Urothelium cell line (cell line): ENCODE measurements at regions not wholly inside any gene's neighbourhood (a gene's known extent, or its start where the extent isn't known, plus 50 kb on each side); places are given as distances from the start of the nearest gene placed in this dataset.

Experiments used
- DNase-seq: peaks from one replicate; pipeline ENCODE4 v3.0.0; 2011; ENCODE audit warnings: low spot score, mixed read lengths
- FAIRE-seq: peaks from 2 replicates; lab custom pipeline; 2011; peaks lifted over from hg19 to GRCh38; lab: Jason Lieb, UNC

- no peak for FAIRE-seq
Measured at GRCh38 chr13:44270150-44270549, 103.5 kb upstream of the SERP2 start.

GRCh38 chr13:44271031-44271455 lies 102.6 kb upstream of the SERP2 start:
- no peak for FAIRE-seq
- no peak for DNase-seq

More at GRCh38 chr13:44270150-44270549, 103.5 kb upstream of the SERP2 start:
- no peak for DNase-seq

GRCh38 chr13:44271473-44271872 lies 102.2 kb upstream of the SERP2 start:
- FAIRE-seq: no peak
- no peak for DNase-seq

DNA sequence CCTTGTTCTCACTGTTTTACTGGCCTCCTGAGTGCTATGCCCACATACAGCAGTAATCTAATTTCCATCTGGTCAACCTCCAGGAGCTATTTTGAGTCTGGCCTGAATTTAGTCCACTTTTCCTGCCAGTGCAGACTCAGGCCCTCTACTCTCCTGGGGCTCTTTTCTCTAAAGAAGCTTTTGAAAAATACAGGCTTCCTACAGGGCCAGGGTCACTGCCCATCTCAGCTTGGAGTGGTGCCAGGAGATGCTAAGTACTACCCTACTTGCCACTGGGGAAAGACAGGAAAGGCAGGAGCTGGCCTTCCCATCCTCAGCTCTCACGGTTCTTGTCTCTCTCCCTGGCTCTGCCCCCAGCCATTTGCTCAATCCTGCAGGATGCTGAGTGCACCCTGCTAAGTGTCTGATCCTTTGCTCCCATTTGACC lies 101.7 kb upstream of the SERP2 start:
- DNase-seq (no peak), FAIRE-seq (no peak)

DNA sequence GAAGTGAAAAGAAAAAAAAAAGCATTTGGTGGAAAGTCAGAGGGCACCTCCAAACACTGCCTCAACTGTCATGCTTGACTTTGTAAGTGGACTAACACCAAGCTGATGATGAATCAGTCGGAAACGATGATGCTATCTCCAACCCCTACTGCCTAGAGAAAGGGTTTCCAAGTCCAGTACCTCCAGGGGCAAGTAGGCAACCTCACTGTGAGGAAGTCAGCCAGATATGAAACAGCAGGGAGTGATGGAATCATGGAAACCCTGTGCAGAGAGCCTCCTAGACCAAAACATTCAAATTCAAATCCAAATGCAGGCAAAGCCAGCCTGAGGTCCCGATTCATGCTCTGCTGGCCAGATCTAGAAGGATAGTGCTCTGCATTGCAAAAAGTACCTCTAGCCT lies 100.9 kb upstream of the SERP2 start:
- FAIRE-seq (no peak), DNase-seq (no peak)

- no peak for FAIRE-seq
- no peak for DNase-seq
Measured at GRCh38 chr13:44273216-44273615, 100.4 kb upstream of the SERP2 start.

DNA sequence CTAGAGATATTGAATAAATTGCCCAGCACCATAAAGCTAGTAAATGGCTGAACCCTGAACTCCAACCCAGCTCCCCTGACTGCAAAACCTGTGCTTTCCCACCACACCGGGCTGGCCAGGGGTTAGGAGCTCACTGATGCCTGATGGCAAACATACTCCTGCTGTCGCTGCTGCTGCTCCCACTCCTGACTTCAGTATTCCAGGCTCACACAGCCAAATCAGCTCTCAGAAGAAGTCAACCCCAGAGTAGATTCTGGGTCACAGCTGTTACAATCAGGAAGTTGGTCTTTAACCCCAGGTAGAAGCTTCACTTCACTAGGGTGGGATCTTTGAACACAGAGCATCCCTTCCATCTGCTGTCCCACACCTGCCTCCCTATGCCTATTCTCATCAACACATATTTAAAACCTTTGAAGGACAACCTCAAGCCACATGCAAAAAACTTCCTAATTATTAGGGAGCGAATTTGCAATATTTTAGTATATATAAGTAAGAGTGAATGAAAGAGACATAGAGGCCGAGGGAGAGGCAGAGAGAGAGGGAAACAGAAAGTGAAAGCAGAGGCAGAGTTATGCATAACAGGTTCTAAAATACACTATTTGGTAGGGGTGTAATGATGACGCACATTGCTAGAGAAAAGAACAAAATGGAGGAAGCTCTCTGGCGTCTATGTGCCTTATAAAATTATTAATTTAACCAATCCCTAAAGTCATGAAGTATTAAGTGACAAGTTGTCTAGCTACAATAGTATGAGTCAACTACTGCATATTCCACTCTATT lies 99.4 kb upstream of the SERP2 start:
- FAIRE-seq (no peak), DNase-seq (no peak)

- DNase-seq (no peak), FAIRE-seq (no peak)
Measured at GRCh38 chr13:44274771-44275205, 98.8 kb upstream of the SERP2 start.

DNA sequence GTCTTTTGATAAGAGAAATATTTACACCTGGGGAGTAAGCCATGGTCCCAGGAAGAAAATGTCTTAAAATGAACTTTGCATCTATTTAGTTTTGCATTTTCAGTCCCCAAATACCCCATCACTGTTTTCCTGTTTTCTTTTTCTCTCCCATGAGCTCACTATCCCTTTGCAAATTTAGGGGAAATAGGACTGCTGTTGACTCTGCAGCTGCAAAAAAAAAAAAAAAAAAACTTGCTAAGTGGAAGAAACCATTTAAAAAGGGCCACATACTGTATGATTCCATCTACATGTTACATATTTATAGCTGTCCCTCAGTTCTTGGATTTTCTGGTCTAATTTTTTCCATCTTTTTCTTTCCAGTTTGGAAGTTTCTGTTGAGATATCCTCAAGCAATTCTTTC lies 98.2 kb upstream of the SERP2 start:
- FAIRE-seq: no peak
- no peak for DNase-seq

DNA sequence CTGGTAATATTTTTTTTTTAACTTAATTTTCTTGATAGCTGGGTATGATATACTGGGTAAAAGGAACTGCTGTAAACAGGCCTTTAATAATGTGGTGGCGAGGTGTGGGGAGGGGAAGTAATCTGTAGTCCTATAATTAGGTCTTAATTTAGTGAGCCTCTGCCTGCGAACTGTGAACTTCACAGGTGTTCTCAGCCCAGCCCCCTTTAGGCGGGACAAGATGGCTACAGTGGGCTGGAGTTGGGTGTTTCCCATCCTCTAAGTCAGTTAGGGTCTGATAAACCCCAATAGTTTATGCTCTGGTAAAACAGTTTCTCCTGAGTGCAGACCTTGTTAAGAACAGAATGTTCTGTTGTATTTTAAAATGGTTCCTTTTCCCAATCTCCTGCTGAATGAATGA lies 97.6 kb upstream of the SERP2 start:
- DNase-seq: no peak
- FAIRE-seq: no peak

DNA sequence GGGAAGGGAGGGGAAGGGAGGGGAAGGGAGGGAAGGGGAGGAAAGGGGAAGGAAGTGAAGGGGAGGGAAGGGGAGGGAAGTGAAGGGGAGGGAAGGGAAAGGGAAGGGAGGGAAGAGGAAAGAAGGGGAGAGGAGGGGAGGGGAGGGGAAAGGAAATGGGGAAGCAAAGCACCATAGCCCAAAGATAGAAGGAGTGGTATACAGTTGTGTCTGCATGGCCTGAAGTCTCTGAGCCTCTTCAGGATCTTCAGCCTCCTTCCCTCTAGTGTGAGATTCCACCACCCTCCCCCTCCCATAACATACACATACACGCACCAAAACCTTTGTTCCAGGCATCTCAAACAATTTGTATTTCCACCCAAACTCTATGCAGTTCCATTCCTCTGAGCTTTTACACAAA lies 96.2 kb upstream of the SERP2 start:
- DNase-seq (no peak), FAIRE-seq (no peak)

GRCh38 chr13:44278166-44278565 lies 95.5 kb upstream of the SERP2 start:
- no peak for FAIRE-seq
- no peak for DNase-seq

- DNase-seq (peak; percentile 36), FAIRE-seq (no peak)
Measured at GRCh38 chr13:44280456-44280855, 93.2 kb upstream of the SERP2 start.

DNA sequence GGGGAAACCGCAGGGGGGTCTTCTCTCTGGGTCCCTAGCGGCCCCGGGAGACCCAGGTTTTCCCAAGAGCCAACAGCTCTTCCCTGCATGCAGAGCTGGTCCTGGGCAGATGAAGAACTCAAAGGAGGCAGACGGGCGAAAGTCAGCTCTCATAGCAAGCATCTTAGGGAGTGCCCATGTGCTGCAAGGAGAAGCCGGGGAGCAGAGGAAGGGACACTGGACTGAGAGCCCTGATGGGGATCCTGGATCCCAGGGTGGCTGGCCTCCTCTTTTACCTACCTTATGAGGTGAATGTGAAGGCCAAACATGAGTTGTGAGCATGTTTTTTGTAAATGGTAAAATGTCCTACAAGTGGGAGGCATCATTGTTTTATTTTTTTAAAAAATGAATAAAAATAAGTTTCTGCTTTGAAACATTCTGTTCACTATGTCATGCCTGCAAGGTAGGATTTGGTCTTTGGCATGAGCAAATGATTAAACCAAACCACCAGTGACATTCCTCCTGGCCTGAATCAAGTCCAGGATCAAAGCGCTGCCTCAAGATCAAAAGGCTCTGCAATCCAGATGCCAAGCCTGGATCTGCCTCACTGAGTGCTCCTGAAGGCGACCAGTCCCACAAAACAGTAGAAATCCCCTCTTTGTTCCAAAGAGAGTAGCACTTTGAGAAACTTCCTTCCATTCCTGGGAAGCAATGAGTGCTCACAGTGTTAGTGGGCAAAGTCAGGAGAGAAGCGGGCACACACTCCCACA lies 92.2 kb upstream of the SERP2 start:
- no peak for FAIRE-seq

DNA sequence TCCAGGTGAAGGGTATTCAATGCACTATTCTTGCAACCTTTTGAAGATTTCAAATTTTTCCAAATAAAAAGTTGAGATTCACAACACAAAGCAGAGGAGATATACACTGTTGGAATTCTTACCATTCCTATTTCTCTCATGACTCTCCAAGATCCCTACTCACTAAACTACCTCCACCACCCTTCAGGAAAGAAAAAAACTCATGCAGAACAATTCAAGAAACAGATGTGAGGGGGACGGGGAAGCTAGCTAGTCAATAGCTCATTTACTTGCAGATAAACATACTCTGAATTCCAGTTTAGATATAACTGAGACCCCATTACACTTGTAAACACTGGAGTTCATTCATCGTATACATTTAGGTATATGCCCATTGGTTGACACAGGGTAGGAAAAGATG lies 90.0 kb upstream of the SERP2 start:
- DNase-seq (no peak), FAIRE-seq (no peak)

More for the DNA sequence above, 92.2 kb upstream of the SERP2 start:
- no peak for DNase-seq

- DNase-seq (no peak), FAIRE-seq (no peak)
Measured at GRCh38 chr13:44287958-44288357, 85.7 kb upstream of the SERP2 start.

- FAIRE-seq: no peak
- DNase-seq: no peak
Measured at GRCh38 chr13:44292545-44292944, 81.1 kb upstream of the SERP2 start.

DNA sequence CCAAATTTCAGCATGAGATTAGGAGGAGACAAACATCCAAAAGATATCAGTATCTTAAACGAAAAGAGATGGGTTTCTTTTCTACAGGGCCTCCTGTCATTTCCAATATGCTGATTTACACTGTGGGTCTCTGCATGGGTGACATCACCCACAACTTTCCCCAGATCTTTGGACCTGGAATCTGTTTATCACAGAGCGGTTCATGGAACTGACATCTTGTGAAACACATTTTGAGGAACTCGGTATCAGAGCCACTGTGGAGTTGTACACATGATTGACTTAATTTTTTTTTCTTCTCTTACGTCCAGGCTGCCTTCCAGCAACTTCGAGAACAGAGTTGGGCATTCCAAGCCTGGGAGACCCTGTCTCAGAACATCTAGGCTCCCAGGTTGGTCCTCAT lies 80.2 kb upstream of the SERP2 start:
- no peak for DNase-seq
- FAIRE-seq: no peak

- DNase-seq (no peak), FAIRE-seq (no peak)
Measured at GRCh38 chr13:44293908-44294735, 79.5 kb upstream of the SERP2 start.

DNA sequence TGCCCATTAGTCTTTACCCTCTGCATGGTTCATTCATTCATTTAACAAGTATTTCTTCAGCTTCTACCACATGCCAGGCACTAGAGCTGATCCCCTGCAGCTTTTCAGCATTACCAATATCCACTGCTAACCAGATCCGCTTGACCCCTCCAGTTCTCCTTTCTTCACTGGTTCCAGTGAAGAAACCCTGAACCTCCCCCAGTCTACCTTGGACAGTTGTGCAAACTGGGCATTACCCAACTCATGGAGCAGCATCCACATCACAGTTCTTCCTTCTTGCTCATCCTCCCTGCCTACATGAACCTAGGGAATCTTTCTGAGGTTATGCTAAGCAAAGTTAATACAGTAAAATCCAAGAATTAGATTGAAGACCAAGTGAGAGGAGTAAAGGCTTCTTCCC lies 78.7 kb upstream of the SERP2 start:
- DNase-seq: no peak

DNA sequence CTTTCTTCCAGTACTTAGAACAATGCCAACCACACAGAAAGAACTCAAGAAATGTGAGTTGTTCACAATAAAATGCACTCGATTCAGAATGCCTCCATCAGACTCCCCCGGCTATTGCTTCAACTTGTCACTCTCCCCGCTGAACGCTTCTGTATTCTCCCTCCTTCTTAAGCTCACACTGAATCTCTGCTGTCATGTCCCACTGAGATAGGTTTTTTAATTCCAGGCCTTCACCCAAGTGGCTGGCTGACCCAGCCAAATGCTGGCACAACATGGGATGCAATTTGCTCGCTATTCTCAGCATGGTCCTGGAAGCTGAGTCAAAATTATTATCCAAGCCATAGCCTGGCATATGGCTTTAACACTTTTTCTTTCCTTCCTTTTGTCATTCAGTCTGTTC lies 76.8 kb upstream of the SERP2 start:
- no peak for DNase-seq
- no peak for FAIRE-seq

More for the DNA sequence above, 78.7 kb upstream of the SERP2 start:
- FAIRE-seq: no peak
